ENCODE measurements at regions not wholly inside any gene's neighbourhood (a gene's known extent, or its start where the extent isn't known, plus 50 kb on each side); places are given as distances from the start of the nearest gene placed in this dataset.

DNA sequence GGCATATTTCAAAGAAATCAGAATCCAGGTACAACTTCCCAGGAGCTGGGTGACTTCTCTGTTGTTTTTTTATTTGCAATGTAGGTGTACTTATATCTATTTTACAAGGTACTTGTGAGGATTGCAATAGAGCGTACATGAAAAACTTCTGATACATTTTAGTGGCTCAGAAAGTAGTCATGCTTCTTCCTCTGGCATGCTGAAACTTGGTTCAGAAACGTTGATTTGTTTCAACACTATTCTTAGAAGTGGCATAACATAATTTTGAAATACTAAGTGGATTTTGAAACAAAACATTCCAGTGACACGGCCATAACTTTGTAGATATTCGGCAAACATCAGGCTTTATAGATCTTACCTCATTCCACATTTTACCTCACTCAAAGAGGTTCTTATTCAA, 79.8 kb upstream of the NLGN4Y start:
- no peaks in the 10 kb centered on the region for H3K4me1 Mint-ChIP-seq
- no peak overlapping the region for H3K4me3 Mint-ChIP-seq
- Histone ChIP-seq H3K4me1 (ENCODE audit: control insufficient read depth in 2 of 2, insufficient read depth in 2 of 2, low read length in 2 of 2) (no peaks in the 10 kb centered on the region), H3K4me2 (replicated peaks; ENCODE audit: low read depth, low read length, poor library complexity, severe bottlenecking) (no peak overlapping the region), H2AFZ (ENCODE audit: insufficient read depth, low read depth, low read length, poor library complexity, severe bottlenecking) (no peak overlapping the region), H3K27ac (ENCODE audit: low read length in 2 of 2) (no peak overlapping the region), H3K79me2 (ENCODE audit: control insufficient read depth, insufficient read depth, low read length) (no peaks in the 10 kb centered on the region), H4K20me1 (ENCODE audit: control insufficient read depth, insufficient read depth, low read length, poor library complexity, severe bottlenecking) (no peaks in the 10 kb centered on the region), H3K36me3 (replicated peaks in 1 of 2; ENCODE audit: control extremely low read depth in 1 of 2, control insufficient read depth in 1 of 2, extremely low read depth in 1 of 2, insufficient read depth in 2 of 2, low read length in 1 of 2) (no peaks in the 10 kb centered on the region), H3K27me3 (replicated peaks in 1 of 4; ENCODE audit: control extremely low read depth in 1 of 4, control insufficient read depth in 3 of 4, insufficient read depth in 4 of 4, low read length in 3 of 4) (no peaks in the 10 kb centered on the region), H3K4me3 (ENCODE audit: control extremely low read depth in 1 of 5, extremely low read depth in 1 of 5, insufficient read depth in 1 of 5, low read depth in 2 of 5, low read length in 4 of 5) (no peak overlapping the region), H3K9me3 (ENCODE audit: control extremely low read depth in 1 of 3, control insufficient read depth in 2 of 3, insufficient read depth in 1 of 3, low read length in 2 of 3) (no peaks in the 10 kb centered on the region), H3K9ac (ENCODE audit: low read length) (no peak overlapping the region)
- ChIA-PET POLR2A (no interaction called here), CTCF (no interaction called here)
- no CpG with 5 or more reads among the region's 4 CpGs for WGBS (ENCODE audit: insufficient coverage)
- ATAC-seq (ENCODE audit: low read depth) (no peak), DNase-seq (no peak)
- H3K27ac Mint-ChIP-seq, result no peak overlapping the region
- intact Hi-C loops (cut with micrococcal nuclease), result no loop called here
- no peaks in the 10 kb centered on the region for H3K27me3 Mint-ChIP-seq
- TF ChIP-seq EZH2 (IDR thresholded peaks at IDR 0.05; ENCODE audit: borderline replicate concordance, insufficient read depth, low read depth, low read length, poor library complexity, severe bottlenecking) (no peak), CTCF (IDR thresholded peaks at IDR 0.05) (no peak)
- peaks cover 3% of the 10 kb centered on the region for H3K9me3 Mint-ChIP-seq (ENCODE audit: insufficient read depth)

DNA sequence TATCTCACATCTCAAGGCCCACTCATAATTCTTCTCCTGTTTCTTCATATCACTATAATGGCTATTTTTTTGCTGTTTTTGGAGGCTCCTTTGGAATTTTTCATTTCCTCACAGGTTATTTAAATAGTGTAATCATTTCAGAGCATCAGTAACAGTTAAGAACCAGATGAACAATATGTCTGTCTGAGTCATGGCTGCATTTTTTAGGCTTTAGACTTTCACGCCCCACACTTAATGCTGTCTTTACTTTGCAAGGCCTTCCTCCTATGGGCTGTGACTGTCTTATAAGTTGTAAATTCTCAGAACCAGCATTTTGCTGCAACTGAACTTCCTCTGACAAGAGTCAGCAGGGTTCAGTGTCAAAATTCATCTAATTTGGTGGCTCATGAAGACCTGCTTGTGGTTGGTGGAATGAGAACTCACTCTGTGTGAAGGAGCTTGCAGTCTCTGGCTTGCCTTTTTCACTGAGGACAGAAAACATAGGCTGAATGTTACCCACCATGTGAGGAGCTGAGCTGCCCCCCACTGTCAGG, 56.1 kb upstream of the NLGN4Y start:
- WGBS (ENCODE audit: insufficient coverage), result 100% methylated on average over 1 of the region's 1 CpG
- Histone ChIP-seq H3K27ac (ENCODE audit: low read length in 2 of 2) (no peak overlapping the region), H3K4me2 (replicated peaks; ENCODE audit: low read depth, low read length, poor library complexity, severe bottlenecking) (no peak overlapping the region), H3K4me1 (ENCODE audit: control insufficient read depth in 2 of 2, insufficient read depth in 2 of 2, low read length in 2 of 2) (no peaks in the 10 kb centered on the region), H3K9ac (ENCODE audit: low read length) (no peak overlapping the region), H2AFZ (ENCODE audit: insufficient read depth, low read depth, low read length, poor library complexity, severe bottlenecking) (no peak overlapping the region), H3K27me3 (replicated peaks in 1 of 4; ENCODE audit: control extremely low read depth in 1 of 4, control insufficient read depth in 3 of 4, insufficient read depth in 4 of 4, low read length in 3 of 4) (no peaks in the 10 kb centered on the region), H3K79me2 (ENCODE audit: control insufficient read depth, insufficient read depth, low read length) (no peaks in the 10 kb centered on the region), H3K9me3 (ENCODE audit: control extremely low read depth in 1 of 3, control insufficient read depth in 2 of 3, insufficient read depth in 1 of 3, low read length in 2 of 3) (no peaks in the 10 kb centered on the region), H4K20me1 (ENCODE audit: control insufficient read depth, insufficient read depth, low read length, poor library complexity, severe bottlenecking) (no peaks in the 10 kb centered on the region), H3K36me3 (replicated peaks in 1 of 2; ENCODE audit: control extremely low read depth in 1 of 2, control insufficient read depth in 1 of 2, extremely low read depth in 1 of 2, insufficient read depth in 2 of 2, low read length in 1 of 2) (no peaks in the 10 kb centered on the region), H3K4me3 (ENCODE audit: control extremely low read depth in 1 of 5, extremely low read depth in 1 of 5, insufficient read depth in 1 of 5, low read depth in 2 of 5, low read length in 4 of 5) (no peak overlapping the region)
- POLR2A ChIA-PET, result no interaction called here
- ATAC-seq (ENCODE audit: low read depth) (no peak), DNase-seq (no peak)
- intact Hi-C loops (cut with micrococcal nuclease), result no loop called here
- Mint-ChIP-seq H3K27me3 (no peaks in the 10 kb centered on the region), H3K27ac (no peak overlapping the region), H3K9me3 (ENCODE audit: insufficient read depth) (no peaks in the 10 kb centered on the region), H3K4me1 (no peaks in the 10 kb centered on the region), H3K4me3 (no peak overlapping the region)
- CTCF ChIA-PET, result no interaction called here
- no peak for TF ChIP-seq EZH2 (IDR thresholded peaks at IDR 0.05; ENCODE audit: borderline replicate concordance, insufficient read depth, low read depth, low read length, poor library complexity, severe bottlenecking)
- no peak for TF ChIP-seq CTCF (IDR thresholded peaks at IDR 0.05)

All from B cell (primary cell).